ENCODE measurements at regions not wholly inside any gene's neighbourhood (a gene's known extent, or its start where the extent isn't known, plus 50 kb on each side); places are given as distances from the start of the nearest gene placed in this dataset.

GRCh38 chr22:25368271-25368670, 148.8 kb downstream of the CRYBB2 start:
- DNase-seq, result no peak

- no peak for DNase-seq
Observed at GRCh38 chr22:25369041-25369440, 149.6 kb downstream of the CRYBB2 start.

DNA sequence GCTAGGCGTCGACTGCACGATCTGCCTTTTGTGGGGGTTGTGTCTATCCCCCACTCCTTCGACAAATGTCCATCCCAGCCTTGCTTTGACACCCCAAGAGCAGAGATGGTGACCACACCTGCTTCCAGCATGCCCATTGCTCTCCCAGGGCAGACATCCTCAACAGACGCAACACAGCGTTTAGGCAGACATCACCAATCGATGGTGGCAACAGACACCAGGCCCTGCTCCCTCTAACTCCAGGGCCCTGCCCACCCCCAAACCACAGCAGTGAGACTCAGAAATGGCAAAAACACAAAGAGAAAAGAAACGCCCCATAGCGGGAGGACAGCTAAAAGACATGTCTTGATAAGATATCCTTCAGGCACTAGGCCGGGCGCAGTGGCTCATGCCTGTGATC, 150.9 kb downstream of the CRYBB2 start:
- DNase-seq, result no peak

DNA sequence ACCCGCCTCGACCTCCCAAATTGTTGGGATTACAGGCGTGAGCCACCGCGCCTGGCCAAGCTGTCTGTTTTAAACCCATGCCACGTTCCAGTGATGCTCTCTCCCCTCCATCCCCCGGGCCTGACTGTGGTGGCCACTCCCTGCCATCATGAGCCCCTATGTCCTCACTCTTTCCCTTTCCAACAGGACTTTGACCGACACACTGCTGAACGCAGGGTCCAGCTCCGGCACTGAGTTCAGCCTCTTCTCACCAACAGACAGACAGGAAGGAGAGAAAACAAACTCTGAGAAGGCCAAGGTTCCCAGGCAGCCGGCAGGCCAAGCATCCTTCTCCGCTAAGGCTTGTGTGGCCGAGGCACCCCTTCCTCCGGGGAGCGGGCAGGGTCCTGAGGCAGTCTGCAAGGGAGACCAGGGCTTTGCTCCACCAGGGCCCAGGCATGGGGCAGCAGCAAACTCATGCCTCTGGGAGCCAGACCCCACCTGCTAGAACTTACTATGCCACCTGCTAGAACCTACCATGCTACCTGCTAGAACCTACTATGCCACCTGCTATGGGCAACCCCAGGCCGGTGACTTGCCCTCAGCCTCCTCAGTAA, 152.7 kb downstream of the CRYBB2 start:
- DNase-seq, result no peak

DNA sequence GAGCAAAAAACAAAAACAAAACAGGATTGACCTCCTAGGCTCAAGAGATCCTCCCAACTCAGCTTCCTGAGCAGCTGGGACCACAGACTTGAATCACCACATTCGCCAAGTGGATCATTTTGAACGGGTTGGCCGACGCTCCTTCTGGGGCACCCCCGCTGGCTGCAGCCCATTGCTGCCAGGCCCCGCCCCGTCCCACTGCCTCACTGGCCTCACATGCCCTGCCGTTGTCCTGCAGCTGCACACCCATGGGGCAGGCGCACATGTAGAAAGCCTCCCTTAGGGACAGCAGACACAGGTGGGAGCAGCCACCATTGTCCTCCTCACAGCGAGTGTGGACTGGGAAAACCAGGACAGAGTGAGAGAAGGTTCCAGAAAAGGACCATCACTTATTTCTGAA, 154.5 kb downstream of the CRYBB2 start:
- DNase-seq, result no peak

DNA sequence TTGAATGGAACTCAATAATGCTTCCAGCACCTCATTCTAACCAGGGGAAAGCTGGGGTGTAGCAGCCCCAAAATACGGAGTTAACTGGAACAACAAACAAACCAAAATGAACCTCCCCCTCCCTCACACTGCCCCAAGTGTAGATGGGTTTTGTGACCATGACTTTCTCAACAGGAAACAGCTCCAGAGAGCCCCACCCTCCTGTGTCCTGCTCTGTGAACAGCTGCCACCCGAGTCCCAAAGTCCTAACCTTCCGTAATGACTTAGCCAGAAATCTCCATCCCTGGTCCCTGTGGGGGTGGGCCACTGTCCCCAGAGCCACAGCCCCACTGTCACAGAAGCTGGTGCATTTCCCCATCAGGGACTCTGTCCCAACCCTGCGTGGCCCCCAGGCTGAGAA, 155.4 kb downstream of the CRYBB2 start:
- DNase-seq, result no peak

GRCh38 chr22:25375683-25376082, 156.2 kb downstream of the CRYBB2 start:
- DNase-seq, result no peak

GRCh38 chr22:25377699-25378098, 158.3 kb downstream of the CRYBB2 start:
- DNase-seq, result no peak

GRCh38 chr22:25380122-25380747, 160.8 kb downstream of the CRYBB2 start:
- no peak for DNase-seq

DNA sequence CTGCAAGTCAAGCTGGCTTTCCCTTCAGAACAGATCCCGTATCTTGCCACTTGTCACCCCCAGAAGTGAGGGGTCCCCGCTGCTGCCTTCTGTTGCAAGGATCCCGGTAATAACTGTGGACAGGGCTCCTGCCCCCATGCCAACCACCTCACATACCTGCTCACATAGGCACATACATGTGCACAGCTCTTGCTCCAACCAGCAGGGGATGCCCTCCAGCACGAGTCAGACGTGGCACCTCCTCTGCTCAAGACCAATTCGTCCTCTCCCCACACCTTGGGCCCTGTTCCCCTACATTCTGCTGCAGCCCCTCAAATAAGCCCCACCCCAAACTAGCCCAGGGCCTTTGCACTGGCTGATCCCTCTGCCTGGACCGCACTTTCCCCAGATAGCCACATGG, 163.3 kb downstream of the CRYBB2 start:
- DNase-seq, result no peak

DNA sequence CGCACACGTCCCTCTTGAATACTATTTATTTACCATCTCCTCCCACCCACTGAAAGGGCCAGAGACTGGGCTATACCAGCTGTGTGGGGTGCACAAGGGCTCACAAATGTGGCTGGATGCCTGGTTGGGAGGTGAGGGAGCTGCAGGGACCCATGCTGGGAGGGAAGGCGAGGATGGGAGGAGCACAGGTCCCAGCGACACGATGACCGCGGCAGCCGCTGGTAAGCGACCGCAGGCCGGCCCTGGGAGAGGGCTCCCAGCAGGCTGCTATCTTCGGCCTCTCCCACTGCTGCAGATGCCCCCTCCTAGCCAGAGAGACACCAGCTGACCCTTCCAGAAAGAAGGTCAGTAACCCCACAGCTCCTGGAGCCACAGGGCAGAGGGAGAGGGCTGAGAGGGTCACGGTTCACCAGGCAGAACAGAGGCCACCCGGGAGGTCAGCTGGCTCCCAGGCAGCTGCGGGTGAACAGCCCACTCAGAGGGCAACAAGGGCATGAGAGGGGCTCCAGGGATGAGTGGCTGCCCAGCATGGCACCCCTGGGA, 163.9 kb downstream of the CRYBB2 start:
- DNase-seq, result no peak

DNA sequence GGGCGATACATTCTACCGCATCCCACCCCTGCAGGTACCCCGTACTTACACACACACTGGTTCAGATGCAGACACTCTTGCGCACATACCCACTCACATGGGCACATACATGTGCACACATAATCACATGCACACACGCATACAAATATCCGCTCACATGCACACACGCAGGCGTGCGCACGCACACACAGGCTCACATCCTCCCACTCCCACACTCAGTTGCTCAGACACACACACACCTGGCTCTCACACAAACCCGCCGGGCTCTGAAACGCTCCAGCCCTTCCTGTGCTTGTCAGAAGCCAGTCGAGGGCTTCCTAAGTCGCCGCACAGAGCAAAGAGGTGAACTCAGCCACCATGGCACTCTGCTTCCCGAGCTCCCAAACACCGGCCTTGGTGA, 164.5 kb downstream of the CRYBB2 start:
- DNase-seq, result no peak

- DNase-seq, result no peak
Observed at GRCh38 chr22:25386538-25386884, 167.1 kb downstream of the CRYBB2 start.

- DNase-seq, result no peak
Observed at GRCh38 chr22:25388415-25388814, 169.0 kb downstream of the CRYBB2 start.

- no peak for DNase-seq
Observed at GRCh38 chr22:25388866-25389540, 169.6 kb downstream of the CRYBB2 start.

DNA sequence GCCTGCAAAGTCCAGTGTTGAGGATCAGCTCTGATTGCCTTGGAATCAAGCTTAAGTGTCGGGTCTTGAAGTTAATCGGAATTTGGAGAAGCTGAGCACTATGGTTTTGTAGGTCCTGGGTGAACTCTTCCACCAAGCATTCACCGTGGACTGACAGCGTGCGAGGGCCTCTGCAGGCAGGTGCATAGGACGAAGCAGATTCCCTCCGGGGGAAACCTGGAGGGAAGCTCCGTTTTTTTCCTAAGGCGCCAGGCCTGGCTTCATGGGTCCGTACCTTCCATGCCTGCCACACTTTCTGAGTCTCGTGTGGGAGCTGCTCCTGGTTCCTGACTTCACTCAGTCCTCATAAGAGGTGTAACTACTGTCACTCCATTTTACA, 170.1 kb downstream of the CRYBB2 start:
- DNase-seq, result no peak

DNA sequence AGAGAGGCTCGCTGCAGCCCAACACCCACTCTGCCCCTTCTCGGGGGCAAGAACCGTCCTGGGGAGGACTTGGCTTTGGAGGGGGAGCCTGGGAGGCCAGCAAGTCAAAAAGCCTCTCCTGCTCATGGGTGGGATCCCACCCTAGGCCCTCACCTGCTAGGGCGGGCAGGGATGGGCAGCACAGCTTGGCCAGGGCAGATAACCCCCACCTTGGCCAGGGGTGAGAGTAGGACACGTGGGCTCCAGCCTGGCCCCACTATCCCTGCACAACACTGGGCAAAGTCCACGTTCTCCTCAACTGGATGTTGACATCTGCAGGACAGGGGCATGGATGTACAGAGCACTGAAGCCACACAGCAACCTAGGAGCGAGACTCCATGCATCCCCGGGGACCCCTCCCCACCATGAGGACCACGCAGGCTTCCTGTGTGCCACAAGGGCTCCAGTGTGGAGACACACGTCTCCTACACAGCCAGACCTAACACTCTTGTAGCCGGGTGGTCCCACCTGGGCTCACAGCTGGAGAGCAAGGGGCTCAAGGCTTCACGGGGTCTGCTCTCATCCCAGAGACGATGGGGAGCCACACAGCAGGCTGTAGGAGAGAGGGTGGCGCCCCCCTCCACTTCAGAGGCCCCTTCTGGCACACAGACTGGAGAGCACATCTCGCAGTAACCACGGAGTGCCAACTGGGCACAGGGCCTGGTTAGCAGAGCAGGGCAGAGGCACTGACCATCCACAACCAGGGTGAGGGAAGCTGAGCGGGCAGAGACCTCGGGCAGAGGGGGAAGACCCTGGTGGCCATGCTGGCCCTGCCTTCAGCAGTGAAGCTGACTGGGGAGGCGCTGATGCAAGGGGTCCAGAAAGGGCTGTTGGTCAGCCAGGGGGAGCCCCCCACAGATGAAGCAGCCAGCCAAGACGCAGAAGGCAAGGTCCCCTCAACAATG, 171.1 kb downstream of the CRYBB2 start:
- DNase-seq, result no peak

DNA sequence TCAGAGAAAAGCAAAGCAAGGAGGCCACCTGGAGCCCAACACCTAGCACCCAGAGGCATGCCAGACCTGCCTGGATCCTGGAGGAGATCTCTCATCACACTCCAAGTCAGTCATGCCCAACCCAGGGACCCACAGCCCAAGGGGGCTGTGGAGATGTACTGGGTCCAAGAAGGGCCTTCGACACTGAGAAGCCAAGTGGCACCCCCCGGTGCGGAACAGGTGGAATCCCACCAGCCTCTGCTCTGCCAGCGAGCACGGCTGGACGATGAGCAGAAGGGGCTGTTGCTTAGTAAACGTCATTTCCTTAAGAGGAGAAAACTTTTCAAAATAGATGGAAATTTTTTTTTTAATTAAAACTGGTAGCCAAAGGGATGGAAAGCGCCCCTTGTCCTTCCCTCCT, 171.9 kb upstream of the GRK3 start:
- DNase-seq, result no peak

- no peak for DNase-seq
Observed at GRCh38 chr22:25393121-25393805, 171.2 kb upstream of the GRK3 start.

GRCh38 chr22:25395468-25395867, 169.0 kb upstream of the GRK3 start:
- DNase-seq, result no peak

- DNase-seq, result no peak
Observed at GRCh38 chr22:25395915-25396314, 168.6 kb upstream of the GRK3 start.

DNA sequence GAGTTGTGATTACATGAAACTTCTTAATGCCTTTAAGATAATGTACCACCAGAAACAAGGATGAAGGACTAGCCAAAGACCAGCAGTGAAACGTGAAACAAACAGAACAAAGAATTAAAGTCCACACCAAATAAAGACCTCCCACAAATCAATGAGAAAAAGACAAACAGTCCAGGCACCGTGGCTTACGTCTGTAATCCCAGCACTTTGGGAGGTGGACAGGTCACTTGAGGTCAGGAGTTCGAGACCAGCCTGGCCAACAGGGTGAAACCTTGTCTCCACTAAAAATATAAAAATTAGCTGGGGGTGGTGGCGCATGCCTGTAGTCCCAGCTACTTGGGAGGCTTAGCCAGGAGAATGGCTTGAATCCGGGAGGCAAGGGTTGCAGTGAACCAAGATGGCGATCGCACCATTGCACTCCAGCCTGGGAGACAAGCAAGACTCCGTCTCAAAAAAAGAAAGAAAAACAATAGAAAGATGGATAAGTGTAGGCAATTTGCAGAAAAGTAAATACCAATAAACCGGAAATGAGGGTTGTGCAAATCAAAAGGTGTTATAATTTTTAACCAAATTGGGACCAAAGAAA, 167.8 kb upstream of the GRK3 start:
- no peak for DNase-seq
